Activated CD4-positive, alpha-beta T cell treated with anti-CD3 and anti-CD28 coated beads, Interleukin-2, Interleukin-6, amounts not matched to agents 100 ng/mL and 50 ng/mL, durations not matched to agents 16 hours and 8 hours (primary cell): ENCODE measurements at regions not wholly inside any gene's neighbourhood (a gene's known extent, or its start where the extent isn't known, plus 50 kb on each side); places are given as distances from the start of the nearest gene placed in this dataset.
"Not testable (repeated sequence)": the region's sequence is repeated elsewhere in the genome, so short reads cannot be mapped to it uniquely, and the experiment has no call there.

Experiments
- DNase-seq: peaks from one replicate; pipeline ENCODE4 v3.0.0-alpha.2; 2020

- no peak for DNase-seq
Measured at GRCh38 chr12:34305176-34305575, 282.9 kb downstream of the ALG10 start.

DNA sequence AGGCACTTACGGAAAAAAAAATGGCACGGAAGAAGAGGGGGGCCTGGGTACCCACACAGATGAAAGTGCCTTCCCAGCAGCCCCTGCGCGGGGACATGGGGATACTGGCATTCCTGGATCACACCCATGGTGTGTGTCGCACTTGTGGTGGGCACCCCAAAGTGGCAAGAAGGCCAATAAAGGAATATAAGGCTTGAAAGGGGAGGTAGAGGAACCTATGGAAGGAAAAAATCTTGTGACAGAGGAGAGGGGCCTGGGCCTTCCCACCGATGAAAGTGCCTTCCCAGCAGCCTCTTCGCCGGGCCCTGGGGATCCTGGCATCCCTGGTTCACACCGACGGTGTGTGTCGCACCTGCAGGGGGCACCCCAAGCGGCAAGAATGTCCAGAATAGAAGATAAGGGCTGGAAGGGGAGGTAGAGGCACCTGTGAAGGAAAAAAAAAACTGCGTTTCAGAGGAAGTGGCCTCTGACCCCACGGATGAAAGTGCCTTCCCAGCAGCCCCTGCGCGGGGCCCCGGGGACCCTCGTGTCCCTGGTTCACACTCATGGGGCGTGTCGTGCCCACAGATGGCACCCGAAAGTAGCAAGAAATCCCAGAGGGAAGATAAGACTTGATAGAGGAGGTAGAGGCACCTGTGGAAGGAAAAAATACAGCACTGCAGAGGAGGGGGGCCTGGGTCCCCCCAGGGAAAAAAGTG is 284.0 kb downstream of the ALG10 start:
- no peak for DNase-seq

GRCh38 chr12:34309806-34310804 is 287.8 kb downstream of the ALG10 start:
- not testable (repeated sequence) for DNase-seq

GRCh38 chr12:34311337-34311736 is 289.0 kb downstream of the ALG10 start:
- no peak for DNase-seq

DNA sequence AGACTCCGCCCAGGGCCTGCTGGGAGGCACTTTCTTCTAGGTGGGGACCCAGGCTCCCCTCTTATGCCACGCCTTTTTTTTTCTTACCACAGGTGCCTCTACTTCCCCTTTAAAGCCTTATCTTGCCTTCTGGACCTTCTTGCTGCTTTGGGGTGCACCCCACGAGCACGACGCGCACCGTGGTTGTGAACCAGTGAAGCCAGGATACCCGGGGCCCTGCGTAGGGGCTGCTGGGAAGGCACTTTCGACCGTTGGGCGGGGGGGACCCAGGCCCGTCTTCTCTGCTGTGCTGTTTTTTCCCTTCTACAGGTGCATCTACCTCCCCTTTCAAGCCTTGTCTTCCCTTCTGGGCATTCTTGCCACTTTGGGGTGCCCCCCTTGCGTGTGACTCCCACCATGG is 305.4 kb downstream of the ALG10 start:
- DNase-seq: no peak

- no peak for DNase-seq
Measured at GRCh38 chr12:34333337-34333736, 311.0 kb downstream of the ALG10 start.

DNA sequence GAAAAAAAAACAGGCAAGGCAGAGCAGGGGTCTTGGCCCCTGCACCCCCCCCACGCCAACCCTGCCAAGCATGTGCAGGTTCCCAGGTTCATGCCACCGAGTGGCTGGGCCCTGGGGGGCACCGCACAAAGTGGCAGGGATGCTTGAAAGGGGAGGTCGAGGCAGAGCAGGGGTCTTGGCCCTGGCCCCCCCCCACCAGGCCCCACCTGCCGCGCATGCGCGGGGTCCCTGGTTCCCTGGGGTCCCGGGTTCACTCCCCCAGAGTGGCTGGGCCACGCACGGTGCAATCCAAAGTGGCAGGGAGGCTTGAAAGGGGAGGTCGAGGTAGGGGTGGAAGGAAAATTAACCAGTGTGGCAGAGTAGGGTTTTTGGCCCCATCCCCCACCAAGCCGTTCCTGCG is 312.2 kb downstream of the ALG10 start:
- no peak for DNase-seq

- no peak for DNase-seq
Measured at GRCh38 chr12:34334953-34335743, 312.9 kb downstream of the ALG10 start.

GRCh38 chr12:34335819-34336262 is 313.5 kb downstream of the ALG10 start:
- no peak for DNase-seq

DNA sequence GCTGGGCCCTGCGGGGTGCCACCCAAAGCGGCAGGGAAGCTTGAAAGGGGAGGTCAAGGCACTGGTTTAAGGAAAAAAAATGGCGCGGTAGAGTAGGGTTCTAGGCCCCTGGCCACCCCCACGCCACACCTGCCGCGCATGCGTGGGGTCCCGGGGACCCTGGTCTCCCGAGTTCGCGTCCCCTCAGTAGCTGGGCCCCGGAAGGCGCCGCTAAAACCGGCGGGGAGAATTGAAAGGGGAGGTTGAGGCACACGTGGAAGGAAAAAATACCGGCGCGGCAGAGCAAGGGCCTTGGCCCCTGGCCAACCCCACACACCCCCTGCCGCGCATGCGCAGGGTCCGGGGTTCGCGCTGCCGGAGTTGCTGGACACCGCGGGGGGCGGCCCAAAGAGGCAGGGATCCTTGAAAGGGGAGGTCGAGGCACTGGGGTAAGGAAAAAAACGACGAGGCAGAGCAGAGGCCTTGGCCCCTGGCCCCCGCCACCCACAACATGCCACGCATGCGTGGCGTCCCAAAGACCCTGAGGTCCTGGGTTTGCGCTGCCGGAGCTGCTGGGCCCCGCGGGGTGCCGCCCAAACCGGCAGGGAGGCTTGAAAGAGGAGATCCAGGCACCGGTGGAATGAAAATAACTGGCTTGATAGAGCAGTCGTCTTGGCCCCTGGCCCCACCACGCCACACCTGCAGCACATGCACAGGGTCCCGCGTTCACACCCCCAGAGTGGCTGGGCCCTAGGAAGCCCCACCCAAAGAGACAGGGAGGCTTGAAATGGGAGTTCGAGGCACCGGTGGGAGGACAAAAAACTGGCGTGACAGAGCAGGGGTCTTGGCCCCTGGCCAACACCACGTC is 314.5 kb downstream of the ALG10 start:
- DNase-seq: no peak

- DNase-seq: no peak
Measured at GRCh38 chr12:34338751-34339150, 316.5 kb downstream of the ALG10 start.

DNA sequence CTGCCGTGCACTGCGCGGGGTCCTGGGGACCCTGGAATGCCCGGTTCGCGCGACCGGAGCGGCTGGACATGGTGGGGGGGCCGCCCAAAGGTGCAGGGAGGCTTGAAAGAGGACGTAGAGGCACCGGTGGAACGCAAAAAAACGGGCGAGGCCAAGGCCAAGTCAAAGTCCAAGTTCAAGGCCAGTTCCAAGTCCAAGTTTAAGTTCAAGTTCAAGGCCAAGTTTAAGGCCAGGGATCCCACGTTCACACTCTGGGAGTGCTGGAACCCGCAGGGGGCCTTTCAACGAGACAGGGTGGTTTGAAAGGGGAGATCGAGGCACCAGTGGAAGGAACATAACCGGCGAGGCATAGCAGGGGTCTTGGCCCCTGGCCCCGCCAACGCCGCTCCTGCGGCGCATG is 317.6 kb downstream of the ALG10 start:
- no peak for DNase-seq

GRCh38 chr12:34340534-34341361 is 318.5 kb downstream of the ALG10 start:
- DNase-seq: no peak

- DNase-seq: no peak
Measured at GRCh38 chr12:34341362-34341733, 319.1 kb downstream of the ALG10 start.

- DNase-seq: no peak
Measured at GRCh38 chr12:34342048-34342447, 319.8 kb downstream of the ALG10 start.

DNA sequence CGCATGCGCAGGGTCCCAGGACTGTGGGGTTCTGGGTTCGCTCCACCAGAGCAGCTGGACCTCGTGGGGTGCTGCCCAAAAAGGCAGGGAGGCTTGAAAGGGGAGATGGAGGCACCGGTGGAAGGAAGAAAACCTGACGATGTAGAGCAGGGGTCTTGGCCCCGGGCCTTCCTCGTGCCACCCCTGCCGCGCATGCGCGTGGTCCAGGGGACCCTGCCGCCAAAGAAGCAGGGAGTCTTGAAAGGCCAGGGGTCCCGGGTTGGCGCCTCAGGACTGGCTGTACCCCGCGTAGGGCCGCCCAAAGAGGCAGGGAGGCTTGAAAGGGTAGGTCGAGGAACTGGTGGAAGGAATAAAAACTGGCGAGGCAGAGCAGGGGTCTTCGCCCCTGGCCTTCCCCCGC is 321.0 kb downstream of the ALG10 start:
- no peak for DNase-seq

DNA sequence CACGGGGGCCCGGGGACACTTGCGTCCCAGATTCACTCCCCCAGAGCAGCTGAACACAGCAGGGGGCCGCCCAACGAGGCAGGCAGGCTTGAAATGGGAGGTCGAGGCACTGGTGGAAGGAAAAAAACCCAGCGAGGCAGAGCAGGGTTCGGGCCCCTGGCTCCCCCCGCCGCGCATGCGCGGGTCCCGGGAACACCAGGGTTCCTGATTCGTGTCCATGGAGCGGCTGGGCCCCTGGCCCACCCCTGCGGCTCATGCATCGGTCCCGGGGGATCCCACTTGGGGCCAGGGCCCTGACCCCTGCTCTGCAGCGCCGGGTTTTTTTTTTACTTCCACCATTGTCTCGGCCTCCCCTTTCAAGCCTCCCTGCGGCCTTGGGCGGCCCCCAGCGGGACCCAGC is 321.5 kb downstream of the ALG10 start:
- no peak for DNase-seq

GRCh38 chr12:34344851-34345522 is 322.7 kb downstream of the ALG10 start:
- no peak for DNase-seq

- DNase-seq: no peak
Measured at GRCh38 chr12:34345801-34346200, 323.5 kb downstream of the ALG10 start.

DNA sequence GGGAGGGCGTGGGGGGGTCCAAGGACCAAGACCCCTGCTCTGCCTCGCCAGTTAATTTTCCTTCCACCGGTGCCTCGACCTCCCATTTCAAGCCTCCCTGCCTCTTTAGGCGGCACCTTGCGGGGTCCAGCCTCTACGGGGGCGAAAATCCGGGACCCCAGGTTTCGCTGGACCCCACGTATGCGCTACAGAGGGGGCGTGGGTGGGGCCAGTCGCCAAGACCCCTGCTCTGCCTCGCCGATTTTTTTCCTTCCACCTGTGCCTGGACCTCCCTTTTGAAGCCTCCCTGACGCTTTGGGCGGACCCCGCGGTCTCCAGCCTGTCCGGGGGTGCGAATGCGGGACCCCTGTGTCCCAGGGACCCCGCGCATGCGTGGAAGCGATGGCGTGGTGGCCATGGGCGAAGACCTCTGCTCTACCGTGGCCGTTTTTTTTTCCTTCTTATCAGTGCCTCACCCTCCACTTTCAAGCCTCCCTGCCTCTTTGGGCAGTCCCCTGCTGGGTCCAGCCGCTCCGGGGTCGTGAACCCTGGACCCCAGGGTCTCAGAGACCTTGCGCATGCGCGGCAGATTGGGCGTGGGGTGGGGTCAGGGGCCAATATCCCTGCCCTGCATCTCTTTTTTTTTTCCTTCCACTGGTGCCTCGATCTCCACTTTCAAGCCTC is 324.2 kb downstream of the ALG10 start:
- no peak for DNase-seq
